Stimulated activated CD4-positive, alpha-beta T cell treated with anti-CD3 and anti-CD28 coated beads, Interleukin-1b, Interleukin-23, amount 100 ng/mL, for 24 hours (primary cell): ENCODE measurements at regions not wholly inside any gene's neighbourhood (a gene's known extent, or its start where the extent isn't known, plus 50 kb on each side); places are given as distances from the start of the nearest gene placed in this dataset.

Experiments
- DNase-seq, 4 experiments: peaks; one replicate each; pipeline ENCODE4 v3.0.0-alpha.2; 2020; ENCODE audit warnings: low read depth in 4 of 4, low spot score in 1 of 4

DNA sequence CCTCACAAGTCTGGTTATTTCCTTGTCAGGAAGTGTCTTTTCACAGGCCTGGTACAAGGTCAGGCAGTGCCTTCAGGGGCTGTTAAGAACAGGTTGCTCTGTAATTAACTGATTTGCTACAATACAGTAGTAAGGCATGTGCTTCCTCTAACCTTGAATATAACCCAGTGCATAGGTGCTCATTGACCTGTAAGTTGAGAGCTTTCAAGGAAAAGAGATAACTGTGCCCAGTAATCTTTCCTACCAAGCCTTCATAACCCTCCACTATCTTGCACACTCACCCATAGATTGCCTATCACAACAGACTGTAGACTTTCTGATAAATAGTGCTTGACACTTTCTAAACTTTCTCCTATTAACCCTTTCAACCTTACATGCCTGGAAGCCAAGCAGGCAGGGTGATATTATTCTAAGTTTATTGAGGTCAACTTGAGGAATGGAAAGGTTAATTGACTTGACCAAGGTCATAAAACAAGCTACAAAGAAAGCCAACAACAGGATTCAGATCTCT is 148.1 kb downstream of the PPARGC1A start:
- DNase-seq, result no peak

DNA sequence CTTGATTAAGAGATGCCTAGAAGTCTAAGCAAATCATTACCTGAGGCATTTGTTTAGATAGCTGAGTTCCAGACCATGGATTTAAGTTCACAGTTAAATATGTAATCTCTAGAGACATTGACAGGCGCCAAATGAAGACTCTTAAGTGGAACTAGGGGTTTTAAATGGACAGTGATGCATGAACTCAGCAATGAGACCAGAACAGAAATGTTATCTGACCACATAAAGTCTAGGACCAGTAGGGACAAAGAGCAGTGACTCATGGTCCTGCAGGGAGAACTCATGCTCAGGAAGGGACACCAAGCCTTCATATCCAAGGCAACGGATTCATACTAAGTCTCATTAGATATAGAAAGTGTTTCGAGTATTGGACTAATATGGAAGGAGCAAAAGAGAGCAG is 152.3 kb downstream of the PPARGC1A start:
- no peak for DNase-seq

DNA sequence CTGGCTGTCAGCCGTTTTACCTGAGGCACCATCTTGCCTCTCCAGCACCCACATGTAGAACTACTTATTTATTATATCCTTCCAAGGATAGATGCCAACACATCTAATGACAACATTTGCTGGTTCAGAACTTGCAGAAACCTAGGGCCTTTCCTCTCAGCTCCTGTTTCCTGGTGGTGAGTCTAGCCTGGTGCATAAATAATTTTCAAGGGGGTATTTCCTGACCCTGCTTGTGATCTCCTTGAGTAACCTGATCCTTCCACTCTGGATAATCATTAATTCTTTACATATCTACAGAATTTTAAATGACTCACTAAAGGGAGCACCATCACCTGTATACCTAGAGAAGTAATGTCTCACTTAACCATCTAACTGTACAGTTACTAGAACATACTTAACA is 153.4 kb downstream of the PPARGC1A start:
- no peak for DNase-seq

DNA sequence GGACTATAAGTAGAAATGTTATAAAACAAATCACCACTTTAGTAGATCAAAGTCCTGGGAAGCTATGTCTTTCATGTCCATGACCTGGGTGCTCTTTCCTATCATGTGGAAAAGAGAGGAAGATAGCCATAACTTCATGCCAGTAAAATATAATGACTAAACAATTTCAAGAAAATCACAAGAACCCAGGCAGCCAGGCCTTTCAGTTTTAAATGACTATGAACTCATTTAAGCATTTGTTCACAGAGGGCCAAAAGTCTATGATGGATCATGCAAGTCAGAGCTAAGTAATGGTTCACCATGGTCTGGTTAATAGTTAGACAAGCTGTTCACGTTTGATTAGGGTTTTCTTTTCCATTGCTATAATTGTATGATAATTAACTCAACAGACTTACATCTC is 155.8 kb downstream of the PPARGC1A start:
- DNase-seq, result no peak

DNA sequence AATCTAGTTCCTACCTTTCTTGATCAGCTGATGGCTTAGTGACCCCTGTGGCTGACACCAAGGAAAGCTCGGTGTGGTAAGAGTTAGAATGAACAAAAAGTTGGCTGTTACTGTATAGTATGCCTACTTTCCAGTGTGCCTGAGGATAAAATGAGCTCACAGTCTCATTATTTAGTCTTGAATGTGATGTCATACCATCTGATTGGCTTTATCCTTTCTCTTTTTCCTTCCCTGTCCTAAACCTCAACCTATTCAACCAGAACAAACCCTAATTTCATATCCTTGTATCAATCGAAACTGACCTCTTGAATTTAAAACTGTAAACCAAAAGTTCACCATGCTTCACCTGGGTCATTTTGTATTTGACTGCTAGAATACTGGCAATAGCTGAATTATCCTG is 156.4 kb downstream of the PPARGC1A start:
- DNase-seq, result no peak

DNA sequence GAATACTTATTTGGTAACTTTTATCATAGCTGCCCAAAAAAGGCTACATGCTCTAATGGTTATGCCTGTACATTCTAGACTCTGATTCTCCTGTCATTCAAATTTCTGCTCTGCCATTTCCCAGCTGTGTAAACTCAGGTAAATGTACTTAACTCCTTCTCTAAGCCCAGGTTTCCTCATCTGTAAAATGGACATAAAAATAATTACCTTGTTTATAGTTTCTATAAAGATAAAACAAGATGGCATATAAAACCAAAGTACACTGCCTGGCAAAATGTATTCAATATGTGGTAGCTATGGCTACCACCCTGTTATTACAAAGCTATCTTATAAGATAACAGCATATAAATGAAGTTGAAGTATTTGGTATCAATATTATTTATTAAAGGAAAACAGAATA is 158.8 kb downstream of the PPARGC1A start:
- no peak for DNase-seq

DNA sequence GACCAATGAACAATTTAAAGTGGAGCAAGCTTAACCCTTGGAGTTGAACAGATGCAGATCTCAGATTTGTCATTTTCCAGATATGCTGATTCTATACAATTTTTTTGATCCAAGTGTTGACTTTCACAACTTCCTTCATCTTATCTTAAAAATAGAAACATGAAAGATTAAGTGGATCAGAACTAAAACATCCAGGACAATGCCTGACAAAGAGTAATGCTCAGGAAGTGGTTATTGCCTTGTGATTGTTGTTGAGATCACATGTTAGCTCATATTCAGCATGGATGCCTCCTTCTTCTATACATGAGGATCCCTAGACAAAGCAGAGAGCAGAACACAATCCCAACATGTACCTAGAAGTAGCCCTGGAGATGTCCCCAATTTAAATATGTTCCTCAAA is 160.9 kb downstream of the PPARGC1A start:
- DNase-seq, result no peak

DNA sequence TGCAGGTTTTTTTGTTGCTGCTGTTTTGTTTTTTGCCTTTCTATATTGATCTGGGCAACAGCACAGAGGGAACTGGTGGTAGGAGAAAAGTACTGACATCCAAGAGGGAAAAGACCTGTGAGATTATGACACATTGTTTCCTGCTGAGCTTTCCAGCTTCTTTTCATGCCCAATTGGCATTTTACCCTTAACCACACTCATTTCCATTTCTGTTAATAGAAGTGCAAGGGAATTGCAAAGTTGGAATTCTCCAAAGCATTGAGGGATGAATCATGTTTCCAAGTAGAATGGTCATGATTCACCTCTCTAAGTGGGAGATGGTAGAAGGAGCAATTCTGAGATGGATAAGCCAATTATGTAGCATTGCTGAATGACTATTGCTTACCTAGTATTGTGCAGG is 161.5 kb downstream of the PPARGC1A start:
- no peak for DNase-seq

DNA sequence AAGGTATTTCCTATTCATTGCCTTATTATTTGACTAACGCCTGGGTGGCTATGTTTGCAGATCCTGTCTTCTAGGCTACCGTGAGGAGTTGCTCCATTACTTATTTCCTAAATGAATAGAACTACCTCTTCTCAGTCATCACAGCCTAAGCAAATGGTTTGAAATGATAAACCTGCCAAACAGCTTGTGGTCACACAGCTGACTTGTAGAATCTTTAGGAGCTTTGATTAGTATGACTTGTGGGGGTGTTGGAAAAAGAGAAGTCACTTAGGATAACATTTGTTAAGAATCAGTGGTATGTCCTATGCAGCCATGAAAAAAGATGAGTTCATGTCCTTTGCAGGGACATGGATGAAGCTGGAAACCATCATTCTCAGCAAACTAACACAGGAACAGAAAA is 169.3 kb downstream of the PPARGC1A start:
- no peak for DNase-seq

DNA sequence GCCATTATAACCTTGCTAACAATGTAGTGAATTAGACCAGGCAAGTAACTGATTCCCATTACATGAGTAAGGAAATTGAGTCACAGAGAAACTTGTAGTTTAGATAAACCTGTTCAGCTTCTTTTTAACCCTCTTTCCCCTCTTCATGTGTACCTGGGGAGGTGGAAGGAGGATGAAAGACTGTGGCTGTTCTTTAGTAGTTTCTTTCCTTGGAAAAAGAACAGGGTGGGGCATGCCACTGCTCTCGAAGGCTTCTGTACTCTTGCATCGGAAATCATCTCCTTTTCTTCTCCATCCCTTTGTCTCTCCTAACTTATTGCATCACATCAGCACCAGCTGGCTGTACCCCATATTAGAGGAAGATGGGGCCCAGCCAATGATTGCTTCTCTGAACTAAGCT is 171.4 kb downstream of the PPARGC1A start:
- no peak for DNase-seq

DNA sequence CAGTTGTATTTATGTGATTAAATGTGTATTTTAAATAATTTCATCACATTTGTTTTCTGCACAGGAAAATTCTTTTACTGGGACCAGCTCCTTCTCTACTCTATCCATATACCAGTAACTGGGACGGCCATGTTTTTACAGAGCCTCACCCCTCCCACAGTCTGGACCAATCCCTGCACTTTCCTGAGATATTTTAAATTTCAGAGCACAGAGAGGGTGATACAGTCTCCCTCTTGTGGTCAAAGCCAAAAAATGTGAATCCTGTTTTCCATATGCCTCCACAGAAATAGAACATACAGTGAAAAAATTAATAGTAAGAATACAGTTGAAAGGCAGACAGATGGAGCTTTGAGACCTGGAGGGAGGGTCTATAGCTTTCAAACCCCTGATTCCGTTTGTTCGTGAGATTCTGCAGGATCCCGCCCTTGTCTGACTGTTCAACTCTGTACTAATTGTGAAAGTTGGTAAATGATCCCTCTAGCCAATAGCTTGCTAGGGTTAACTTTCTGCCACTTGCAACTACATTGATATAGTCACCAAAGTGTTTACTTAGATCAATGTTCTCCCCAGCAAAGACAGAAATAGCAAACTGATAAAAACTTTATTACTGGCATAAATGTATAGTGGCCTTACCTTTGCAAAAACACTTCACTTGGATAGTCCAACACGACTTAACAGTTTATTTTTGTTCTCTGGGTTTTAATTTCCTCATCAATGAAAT is 172.2 kb downstream of the PPARGC1A start:
- DNase-seq, result no peak

DNA sequence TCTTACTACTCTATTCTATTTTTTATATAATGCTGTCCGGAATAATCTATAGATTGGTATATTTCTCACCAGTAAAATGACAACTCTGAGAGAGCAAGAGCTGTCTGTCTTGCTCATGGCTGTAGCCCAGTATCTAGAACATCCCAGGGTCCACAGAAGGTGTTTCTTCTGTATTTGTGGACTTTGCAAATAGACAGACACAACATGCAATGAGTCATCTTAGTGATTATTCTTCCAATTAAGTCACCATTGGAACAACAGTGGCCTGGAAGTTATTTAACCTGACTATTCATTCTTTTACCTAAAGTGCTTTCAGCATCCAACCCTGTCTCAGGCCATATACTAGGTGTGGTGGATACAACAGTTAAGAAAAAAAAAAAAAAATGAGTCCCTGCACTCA is 179.5 kb downstream of the PPARGC1A start:
- DNase-seq, result no peak

DNA sequence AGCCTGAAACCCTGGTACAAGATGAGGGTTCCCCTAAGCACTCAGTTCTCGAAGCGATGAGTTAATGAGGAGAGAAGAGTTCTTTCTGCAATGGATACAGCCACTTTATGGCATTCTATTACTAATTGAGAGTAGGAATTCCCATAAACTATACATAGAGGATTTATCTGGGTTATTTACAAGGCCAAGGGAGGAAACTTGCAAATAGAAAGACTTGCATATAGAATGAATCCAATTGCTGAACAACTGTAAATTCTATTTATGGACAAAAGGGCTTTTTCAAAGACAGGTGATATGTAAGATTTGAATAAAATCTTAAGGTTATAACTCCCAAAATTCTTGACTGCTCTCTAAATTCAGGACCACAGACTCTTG is 182.2 kb downstream of the PPARGC1A start:
- no peak for DNase-seq

DNA sequence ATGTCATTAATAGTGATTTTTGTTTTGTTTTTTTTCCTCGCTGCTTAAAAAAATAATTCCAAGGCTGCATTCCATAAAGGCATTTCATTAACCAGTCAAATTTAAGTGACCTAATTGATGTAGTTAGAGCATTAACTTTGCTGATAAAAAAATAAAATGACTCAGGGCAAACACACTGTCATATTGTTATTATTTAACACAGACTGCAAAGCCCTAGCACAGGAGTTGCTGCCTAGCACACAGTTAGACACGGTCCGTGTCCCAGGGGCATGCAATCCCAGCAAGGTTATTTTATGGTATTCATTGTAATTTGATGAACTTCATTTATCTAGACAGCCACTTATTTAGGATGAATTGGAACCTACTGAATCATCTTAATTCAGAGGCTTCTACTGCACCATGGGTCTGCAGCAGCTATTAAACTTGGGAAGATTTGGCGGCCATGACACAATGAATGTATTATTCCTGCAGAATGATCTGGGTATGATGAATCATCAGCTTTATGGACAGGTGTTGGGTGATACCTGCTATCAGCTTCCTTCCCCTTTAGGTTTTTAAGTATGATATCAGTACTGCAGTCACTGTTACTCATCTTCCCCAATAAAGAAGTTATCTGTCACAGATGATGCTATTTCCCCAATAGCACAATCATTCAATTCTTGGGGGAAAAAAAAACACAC is 182.7 kb downstream of the PPARGC1A start:
- DNase-seq, result no peak

DNA sequence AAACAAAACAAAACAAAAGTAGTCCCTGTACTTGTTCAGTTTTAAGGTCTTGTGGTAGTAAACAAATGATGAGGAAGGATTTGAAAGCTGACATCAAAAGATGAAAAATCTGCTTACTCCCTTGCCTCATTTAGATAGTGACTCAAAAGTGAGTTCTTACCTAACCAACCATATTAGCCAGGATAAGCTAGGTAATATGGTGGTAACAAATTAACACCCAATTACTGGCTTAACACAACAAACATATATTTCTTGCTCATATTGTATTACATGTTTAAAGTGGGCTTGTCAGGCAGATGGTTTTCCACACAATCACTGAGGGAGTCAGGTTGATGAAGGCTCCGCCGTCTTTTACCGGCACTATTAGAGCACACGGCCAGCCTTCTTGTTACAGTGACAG is 189.7 kb downstream of the PPARGC1A start:
- no peak for DNase-seq

DNA sequence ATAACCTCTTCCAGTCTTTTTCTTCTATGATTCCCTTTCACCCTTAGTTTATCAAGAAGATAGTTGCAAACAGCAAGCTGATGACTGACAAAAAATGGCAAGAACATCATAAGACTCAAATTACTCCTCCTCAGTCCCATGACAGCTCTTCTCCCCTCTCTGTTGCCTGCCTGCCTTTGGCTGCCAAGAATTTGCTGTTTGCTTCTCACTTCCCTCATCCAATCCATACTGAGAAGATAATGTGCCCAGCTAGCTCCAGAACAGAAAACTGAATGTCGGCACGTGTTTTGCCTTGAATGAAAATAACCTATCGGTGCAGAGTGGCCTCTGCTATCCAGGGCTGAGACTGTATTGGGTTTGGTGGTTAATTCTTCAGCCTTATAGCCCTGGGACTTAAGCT is 192.1 kb downstream of the PPARGC1A start:
- no peak for DNase-seq

DNA sequence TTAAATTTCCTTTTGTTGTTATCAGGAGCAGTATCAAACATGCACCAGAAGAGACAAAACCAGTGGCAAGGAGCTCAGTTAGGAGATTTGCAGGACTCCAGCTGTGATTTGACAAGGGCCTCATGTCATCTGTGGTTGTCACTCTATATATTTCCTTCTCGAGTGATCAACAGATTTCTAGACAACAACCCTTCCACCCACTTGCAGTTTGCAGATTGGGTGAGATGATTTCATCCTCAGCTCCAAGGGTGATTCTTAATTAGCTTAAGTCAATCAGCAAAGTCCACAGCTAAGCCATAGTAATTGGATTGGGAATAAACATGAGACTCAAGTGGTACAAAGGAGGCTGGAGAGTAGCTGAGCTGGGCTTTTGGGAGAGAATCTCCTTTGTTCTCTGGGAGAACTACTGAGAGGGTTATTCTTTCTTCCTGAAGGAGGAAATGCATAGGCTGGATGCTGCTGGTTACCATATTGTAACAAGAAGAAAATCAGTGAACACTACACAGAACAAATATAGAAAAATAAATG is 192.8 kb downstream of the PPARGC1A start:
- DNase-seq, result no peak

DNA sequence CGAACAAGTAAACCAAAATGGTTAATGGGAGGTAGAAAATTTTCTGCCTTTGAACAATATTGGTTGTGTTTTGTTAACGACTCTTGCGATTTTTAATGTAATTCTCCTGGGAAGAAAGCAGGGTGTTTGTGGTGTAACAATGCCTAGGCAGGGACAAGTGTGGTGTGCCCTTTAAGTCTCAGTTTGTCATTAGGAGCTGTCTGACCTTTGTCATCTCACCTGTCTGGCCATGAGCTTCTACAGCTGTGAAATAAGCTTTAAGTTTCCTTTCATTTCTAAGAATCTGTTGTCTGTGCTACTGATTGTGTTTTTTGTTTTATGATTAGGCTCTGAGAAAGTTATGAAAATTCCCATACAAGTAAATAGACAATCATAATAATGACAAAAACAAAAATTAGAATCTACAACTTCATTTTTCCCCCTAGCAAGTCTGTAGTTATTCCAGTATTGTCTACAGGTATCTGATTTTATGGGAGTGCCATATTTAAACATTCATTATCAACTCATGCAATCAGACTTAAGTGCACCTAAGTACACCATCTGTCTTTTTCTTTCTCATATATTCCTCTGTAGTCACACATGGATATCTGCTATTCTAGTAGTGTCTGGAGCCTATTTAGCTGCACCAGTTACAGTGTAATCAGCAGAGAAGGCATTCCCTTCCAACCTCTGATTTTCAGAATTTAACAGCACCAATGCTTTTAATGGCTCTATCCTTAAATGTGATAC is 203.5 kb downstream of the PPARGC1A start:
- no peak for DNase-seq

DNA sequence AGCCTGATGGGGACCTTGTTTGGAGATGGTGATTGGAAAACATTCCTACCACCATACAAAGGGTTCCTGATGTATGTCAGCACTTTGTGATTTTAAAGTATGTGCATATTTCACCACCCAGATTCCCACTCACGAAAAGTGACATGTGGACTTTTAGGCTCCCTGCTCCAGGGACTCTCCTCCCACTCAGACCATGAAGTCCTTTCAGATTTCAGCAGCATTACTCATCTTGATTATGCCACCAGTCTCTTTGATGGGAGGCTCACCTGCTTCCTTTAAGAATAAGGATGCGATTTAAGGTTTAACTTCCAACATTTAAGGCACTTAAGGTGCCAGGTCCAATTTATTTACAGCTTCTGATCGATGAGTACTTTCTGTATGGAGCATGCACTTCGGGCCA is 204.4 kb downstream of the PPARGC1A start:
- DNase-seq, result no peak

DNA sequence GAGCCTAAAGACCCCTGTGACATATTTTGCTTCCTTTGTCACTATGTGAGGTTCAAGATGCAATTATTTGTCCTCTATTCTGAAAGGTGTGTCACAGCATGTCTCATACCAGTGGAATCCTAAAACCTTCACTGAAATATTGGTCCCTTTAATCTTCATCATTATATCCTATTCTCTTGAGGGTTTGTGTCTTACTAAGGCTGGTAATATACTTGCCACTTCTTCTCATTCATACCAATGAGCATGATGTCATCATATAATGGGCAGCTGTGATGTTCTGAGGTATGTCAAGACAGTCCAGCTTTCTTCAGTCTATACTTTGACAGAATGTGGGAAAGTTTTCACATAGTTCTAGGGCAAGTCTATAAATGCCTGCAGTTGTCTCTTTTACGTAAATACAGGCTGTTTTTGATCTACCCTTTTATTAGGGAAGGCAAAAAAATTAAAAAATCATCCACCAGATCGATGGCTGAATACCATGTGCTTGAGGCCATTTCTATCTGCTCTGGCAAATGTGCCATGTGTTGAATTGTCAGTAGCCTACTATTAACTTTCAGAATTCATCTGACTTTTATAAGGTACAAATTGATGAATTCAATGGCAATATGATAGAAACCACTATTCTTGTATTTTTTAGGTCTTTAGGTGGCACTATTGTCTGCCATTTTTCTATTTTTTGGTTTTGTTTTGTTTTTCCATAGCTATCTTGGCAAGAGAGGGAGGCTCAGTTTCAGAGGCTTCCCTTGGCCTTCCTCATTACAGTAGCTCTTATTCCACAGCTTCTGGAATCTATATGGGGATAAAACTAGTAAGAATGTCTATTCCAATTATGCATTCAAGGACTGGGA is 209.0 kb downstream of the PPARGC1A start:
- DNase-seq, result no peak

DNA sequence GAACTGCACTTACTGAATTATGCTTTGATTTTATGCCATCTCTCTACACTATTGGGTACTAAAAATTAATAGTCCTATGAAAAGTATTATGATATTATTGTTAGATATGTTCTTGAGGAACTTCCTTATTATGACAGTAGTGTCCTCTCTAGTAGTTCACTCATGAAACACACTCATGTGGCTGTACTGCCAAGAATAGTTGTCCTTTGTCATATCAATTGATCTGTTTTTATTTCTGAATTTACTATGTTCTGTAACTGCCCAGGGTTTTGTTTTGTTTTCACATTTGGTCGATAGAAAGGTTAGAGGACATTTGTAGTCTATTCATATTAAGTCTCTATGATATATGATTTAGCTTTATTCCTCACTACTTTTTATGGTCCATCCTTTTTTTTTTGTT is 215.2 kb downstream of the PPARGC1A start:
- DNase-seq, result no peak
